Activated CD8-positive, alpha-beta memory T cell treated with anti-CD3 and anti-CD28 coated beads, Interleukin-2, amount 50 U/mL, for 1 hour (primary cell): ENCODE measurements at regions not wholly inside any gene's neighbourhood (a gene's known extent, or its start where the extent isn't known, plus 50 kb on each side); places are given as distances from the start of the nearest gene placed in this dataset.

Experiments used
- DNase-seq: peaks from one replicate; pipeline ENCODE4 v3.0.0-alpha.2; 2020; ENCODE audit errors: extremely low read depth

GRCh38 chr3:40994611-40995010 lies 204.7 kb upstream of the CTNNB1 start:
- DNase-seq: no peak

- no peak for DNase-seq
These were observed 204.0 kb upstream of the CTNNB1 start for GRCh38 chr3:40995271-40995670.

GRCh38 chr3:40996382-40996781 lies 202.9 kb upstream of the CTNNB1 start:
- DNase-seq: no peak

GRCh38 chr3:40996827-40997710 lies 202.2 kb upstream of the CTNNB1 start:
- no peak for DNase-seq

GRCh38 chr3:40997711-40998519 lies 201.4 kb upstream of the CTNNB1 start:
- no peak for DNase-seq

GRCh38 chr3:40999682-41000081 lies 199.6 kb upstream of the CTNNB1 start:
- DNase-seq: no peak

GRCh38 chr3:41000471-41000870 lies 198.8 kb upstream of the CTNNB1 start:
- no peak for DNase-seq

- no peak for DNase-seq
These were observed 197.7 kb upstream of the CTNNB1 start for GRCh38 chr3:41001556-41001955.

GRCh38 chr3:41002104-41002503 lies 197.2 kb upstream of the CTNNB1 start:
- no peak for DNase-seq

GRCh38 chr3:41007399-41007798 lies 191.9 kb upstream of the CTNNB1 start:
- no peak for DNase-seq

- DNase-seq: no peak
These were observed 187.5 kb upstream of the CTNNB1 start for GRCh38 chr3:41011854-41012253.

GRCh38 chr3:41018855-41019254 lies 180.4 kb upstream of the CTNNB1 start:
- DNase-seq: no peak

- no peak for DNase-seq
These were observed 175.1 kb upstream of the CTNNB1 start for GRCh38 chr3:41024031-41024836.

GRCh38 chr3:41026394-41027177 lies 172.7 kb upstream of the CTNNB1 start:
- DNase-seq: no peak

GRCh38 chr3:41029356-41029755 lies 169.9 kb upstream of the CTNNB1 start:
- no peak for DNase-seq

GRCh38 chr3:41030220-41030619 lies 169.1 kb upstream of the CTNNB1 start:
- DNase-seq: no peak

GRCh38 chr3:41031401-41031800 lies 167.9 kb upstream of the CTNNB1 start:
- no peak for DNase-seq

GRCh38 chr3:41033956-41034519 lies 165.3 kb upstream of the CTNNB1 start:
- no peak for DNase-seq

GRCh38 chr3:41035456-41036022 lies 163.8 kb upstream of the CTNNB1 start:
- DNase-seq: no peak

GRCh38 chr3:41037651-41038334 lies 161.5 kb upstream of the CTNNB1 start:
- no peak for DNase-seq
